BE2C (cell line): ENCODE measurements at regions not wholly inside any gene's neighbourhood (a gene's known extent, or its start where the extent isn't known, plus 50 kb on each side); places are given as distances from the start of the nearest gene placed in this dataset.

Experiments
- DNase-seq: peaks from one replicate; pipeline ENCODE4 v3.0.0-alpha.2; 2020
- H3K27me3 ChIP-seq: fragments of 250-450 bp; sonication (Bioruptor Pico); 2 replicates; pipeline ENCODE4 v1.5.1; 2020; ENCODE audit warnings: mild to moderate bottlenecking
- H3K36me3 ChIP-seq: fragments of 250-450 bp; sonication (Bioruptor Pico); 2 replicates; pipeline ENCODE4 v1.5.1; 2020; ENCODE audit warnings: mild to moderate bottlenecking
- H3K4me1 ChIP-seq: fragments of 250-450 bp; sonication (Bioruptor Pico); 2 replicates; pipeline ENCODE4 v1.5.1; 2020
- H3K4me3 ChIP-seq: 2 replicates; pipeline ENCODE4 v1.5.1; 2011; ENCODE audit warnings: low read depth, low read length
- H3K9me3 ChIP-seq: fragments of 250-450 bp; sonication (Bioruptor Pico); 2 replicates; pipeline ENCODE4 v1.5.1; 2020
- CTCF ChIP-seq: IDR thresholded peaks from 2 replicates; pipeline ENCODE4 v1.5.1; 2012; ENCODE audit warnings: mild to moderate bottlenecking, low read depth, low read length

DNA sequence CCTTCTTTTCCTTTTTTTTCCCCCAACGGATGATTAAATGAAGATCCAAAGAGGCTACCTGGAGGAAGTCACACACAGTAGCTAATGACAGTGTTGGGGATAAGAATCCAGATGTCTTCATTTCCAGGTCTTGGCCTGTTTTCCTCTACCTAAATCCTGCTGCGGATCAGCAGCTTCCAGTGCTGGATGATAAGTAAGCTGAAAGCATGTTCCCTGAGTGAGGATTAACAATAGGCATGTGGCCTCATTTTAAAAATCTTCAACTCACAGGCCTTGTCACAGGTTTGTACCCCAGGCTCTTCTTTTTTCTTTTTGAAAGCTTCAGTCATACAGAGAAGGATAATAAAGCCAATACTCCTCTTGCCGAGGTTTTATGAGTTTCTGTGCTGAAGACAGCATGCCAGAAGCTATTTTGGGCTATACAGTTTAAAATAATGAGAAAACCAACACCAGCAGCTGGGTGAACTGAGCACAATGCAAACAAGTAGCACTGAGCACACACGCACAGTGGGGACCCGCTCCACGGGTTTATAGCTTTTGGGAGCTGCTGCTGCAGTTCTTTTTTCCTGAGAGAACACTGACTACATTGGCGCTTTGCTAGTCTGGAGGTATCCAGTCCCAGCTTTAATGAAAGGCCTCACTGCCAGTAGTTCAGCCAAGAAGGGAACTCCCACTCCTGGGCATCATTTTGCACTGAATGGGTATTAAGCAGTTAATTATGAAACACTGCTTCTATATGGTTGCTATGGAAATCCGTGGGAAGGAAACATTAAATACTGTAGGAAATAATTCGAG, 184.2 kb upstream of the CTSO start:
- no peaks in the 10 kb centered on the region for H3K4me1 ChIP-seq
- DNase-seq = no peak
- no peaks in the 10 kb centered on the region for H3K36me3 ChIP-seq
- no peaks in the 10 kb centered on the region for H3K27me3 ChIP-seq
- H3K4me3 ChIP-seq = no peak overlapping the region
- H3K9me3 ChIP-seq = no peaks in the 10 kb centered on the region
- TF ChIP-seq CTCF = no peak

- DNase-seq = no peak
- Histone ChIP-seq H3K36me3 (no peaks in the 10 kb centered on the region), H3K4me1 (no peaks in the 10 kb centered on the region), H3K4me3 (no peak overlapping the region), H3K9me3 (no peaks in the 10 kb centered on the region), H3K27me3 (no peaks in the 10 kb centered on the region)
- no peak for TF ChIP-seq CTCF
These were observed 178.5 kb upstream of the CTSO start for GRCh38 chr4:156132196-156132595.

GRCh38 chr4:156128616-156129015, 174.9 kb upstream of the CTSO start:
- Histone ChIP-seq H3K4me1 (no peaks in the 10 kb centered on the region), H3K36me3 (no peaks in the 10 kb centered on the region), H3K4me3 (no peak overlapping the region), H3K9me3 (no peaks in the 10 kb centered on the region), H3K27me3 (no peaks in the 10 kb centered on the region)
- no peak for TF ChIP-seq CTCF
- DNase-seq = no peak

DNA sequence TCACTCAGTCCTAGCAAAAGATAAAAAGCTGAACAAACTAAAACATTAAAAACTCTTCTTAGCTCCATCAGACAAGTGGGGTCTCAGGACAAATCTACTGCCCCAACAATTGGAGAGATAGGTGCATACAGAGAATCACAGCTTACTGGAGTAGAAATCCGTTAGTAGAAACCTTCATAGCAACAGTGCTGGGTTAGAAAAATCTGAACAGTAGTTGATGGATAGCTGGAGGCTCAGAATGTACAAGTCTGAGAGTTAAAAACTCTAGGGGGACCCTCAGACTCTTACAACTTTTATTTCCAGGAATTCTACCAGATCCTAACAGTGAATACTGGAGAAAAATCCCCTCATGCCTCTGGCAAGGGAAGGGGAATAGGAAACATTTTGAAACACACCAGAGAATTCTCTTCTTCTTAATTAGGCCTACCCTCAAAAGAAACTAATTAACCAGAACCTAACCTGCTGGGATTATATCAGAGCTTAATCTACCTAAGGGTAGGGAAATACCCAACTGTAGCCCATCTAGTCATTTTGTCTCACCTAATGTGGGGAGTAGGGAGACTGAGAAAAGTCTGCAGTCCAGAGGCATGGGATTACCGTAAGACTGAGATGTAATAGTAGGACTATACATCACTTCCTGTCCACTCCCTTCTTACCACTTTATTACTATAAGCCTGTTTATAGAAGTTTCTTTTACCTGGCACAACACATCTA, 165.0 kb upstream of the CTSO start:
- TF ChIP-seq CTCF = no peak
- Histone ChIP-seq H3K9me3 (no peaks in the 10 kb centered on the region), H3K4me3 (no peak overlapping the region), H3K27me3 (no peaks in the 10 kb centered on the region), H3K4me1 (no peaks in the 10 kb centered on the region), H3K36me3 (no peaks in the 10 kb centered on the region)
- DNase-seq = no peak

DNA sequence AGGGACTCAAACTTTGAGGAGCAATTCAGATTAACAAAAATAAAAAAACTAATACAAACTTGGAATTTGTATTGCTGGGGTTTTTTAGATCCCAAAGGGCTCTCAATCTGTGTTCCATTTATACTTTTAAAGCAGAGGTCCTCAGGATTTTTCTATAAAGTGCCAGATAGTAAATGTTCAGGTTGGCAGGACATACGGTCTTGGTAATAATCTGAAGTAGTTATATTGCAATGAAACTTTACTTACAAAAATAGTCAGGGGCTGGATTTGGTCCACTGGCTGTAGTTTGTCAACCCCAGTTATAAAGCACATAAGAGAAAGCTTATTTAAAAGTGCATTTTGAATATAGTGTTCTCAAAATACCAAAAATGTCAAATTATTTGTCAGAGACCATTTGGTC, 164.1 kb upstream of the CTSO start:
- Histone ChIP-seq H3K36me3 (no peaks in the 10 kb centered on the region), H3K27me3 (no peaks in the 10 kb centered on the region), H3K4me1 (no peaks in the 10 kb centered on the region), H3K9me3 (no peaks in the 10 kb centered on the region), H3K4me3 (no peak overlapping the region)
- DNase-seq = no peak
- no peak for TF ChIP-seq CTCF

GRCh38 chr4:156116991-156117390, 163.3 kb upstream of the CTSO start:
- H3K27me3 ChIP-seq = no peaks in the 10 kb centered on the region
- no peaks in the 10 kb centered on the region for H3K36me3 ChIP-seq
- no peak for TF ChIP-seq CTCF
- no peaks in the 10 kb centered on the region for H3K4me1 ChIP-seq
- no peaks in the 10 kb centered on the region for H3K9me3 ChIP-seq
- DNase-seq = no peak
- H3K4me3 ChIP-seq = no peak overlapping the region
